ENCODE measurements at regions not wholly inside any gene's neighbourhood (a gene's known extent, or its start where the extent isn't known, plus 50 kb on each side); places are given as distances from the start of the nearest gene placed in this dataset.

GRCh38 chr5:168238463-168238862, 53.0 kb upstream of the WWC1 start:
- DNase-seq = no peak

GRCh38 chr5:168239325-168239724, 52.1 kb upstream of the WWC1 start:
- DNase-seq = no peak

Measured in DMS 273 treated with DMSO at 0.1 percent for 48 hours (cell line).